Cardiac fibroblast (primary cell): ENCODE measurements at regions not wholly inside any gene's neighbourhood (a gene's known extent, or its start where the extent isn't known, plus 50 kb on each side); places are given as distances from the start of the nearest gene placed in this dataset.

Experiments
- DNase-seq, 2 donors: peaks; one replicate each; pipeline versions ENCODE4 v3.0.0 to v3.0.0-alpha.2; 2010; ENCODE audit warnings: low read depth in 2 of 2
- H3K4me3 ChIP-seq, 2 donors: replicated peaks in 1 of 2; 1 replicate in 1 of 2; 2 replicates in 1 of 2; pipeline ENCODE4 v1.5.1; 2011; ENCODE audit warnings: low read depth in 2 of 2, low read length in 2 of 2, mild to moderate bottlenecking in 2 of 2, moderate library complexity in 1 of 2
- TF ChIP-seq, protein P1 (sequence below): IDR thresholded peaks from one replicate; pipeline ENCODE4 v1.5.1; 2011; ENCODE audit warnings: low read depth, mild to moderate bottlenecking, low read length, inconsistent platforms

- DNase-seq, result no peak
- TF ChIP-seq, protein P1, sequence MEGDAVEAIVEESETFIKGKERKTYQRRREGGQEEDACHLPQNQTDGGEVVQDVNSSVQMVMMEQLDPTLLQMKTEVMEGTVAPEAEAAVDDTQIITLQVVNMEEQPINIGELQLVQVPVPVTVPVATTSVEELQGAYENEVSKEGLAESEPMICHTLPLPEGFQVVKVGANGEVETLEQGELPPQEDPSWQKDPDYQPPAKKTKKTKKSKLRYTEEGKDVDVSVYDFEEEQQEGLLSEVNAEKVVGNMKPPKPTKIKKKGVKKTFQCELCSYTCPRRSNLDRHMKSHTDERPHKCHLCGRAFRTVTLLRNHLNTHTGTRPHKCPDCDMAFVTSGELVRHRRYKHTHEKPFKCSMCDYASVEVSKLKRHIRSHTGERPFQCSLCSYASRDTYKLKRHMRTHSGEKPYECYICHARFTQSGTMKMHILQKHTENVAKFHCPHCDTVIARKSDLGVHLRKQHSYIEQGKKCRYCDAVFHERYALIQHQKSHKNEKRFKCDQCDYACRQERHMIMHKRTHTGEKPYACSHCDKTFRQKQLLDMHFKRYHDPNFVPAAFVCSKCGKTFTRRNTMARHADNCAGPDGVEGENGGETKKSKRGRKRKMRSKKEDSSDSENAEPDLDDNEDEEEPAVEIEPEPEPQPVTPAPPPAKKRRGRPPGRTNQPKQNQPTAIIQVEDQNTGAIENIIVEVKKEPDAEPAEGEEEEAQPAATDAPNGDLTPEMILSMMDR, result no peak
- H3K4me3 ChIP-seq, result no peak overlapping the region
These were observed 110.9 kb upstream of the C1orf174 start for GRCh38 chr1:4010814-4011605.

GRCh38 chr1:4016351-4017130, 116.5 kb upstream of the C1orf174 start:
- TF ChIP-seq, protein P1, result no peak
- DNase-seq, result no peak

DNA sequence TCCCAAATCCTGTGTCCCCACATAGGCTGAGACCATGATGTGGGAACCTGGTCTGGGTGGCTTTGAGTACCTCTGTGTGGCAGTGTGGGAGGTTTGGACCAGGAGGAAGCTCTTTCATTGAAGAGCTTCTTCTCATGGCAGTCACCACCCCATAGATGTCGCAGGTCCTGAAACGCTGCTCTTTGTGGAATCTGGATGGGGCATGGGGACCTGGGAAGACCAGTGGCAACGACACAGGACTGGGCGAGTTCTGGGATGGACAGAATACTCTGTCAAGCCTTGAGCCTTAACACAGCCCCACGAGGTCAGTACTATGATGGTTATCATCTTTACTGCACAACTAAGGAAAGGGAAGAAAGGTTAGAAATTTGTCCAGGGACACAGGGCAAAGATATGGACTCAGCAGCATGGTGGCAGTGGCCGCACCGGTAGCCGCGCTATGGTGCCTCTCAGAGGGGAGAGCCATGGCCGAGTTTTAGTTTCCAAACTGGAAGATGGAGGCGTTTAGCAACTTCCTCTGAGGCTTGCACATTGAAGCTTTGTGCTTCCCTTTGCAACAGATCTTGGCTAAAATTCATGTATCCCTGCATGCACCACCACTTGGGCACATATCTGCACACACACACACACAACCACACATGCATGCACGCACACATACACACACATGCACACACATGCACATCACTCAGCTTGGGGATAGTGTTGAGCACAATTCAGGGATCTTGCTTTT, 117.7 kb upstream of the C1orf174 start:
- no peak for DNase-seq
- TF ChIP-seq, protein P1, result no peak
- H3K4me3 ChIP-seq, result no peak overlapping the region

More at GRCh38 chr1:4016351-4017130, 116.5 kb upstream of the C1orf174 start:
- H3K4me3 ChIP-seq, result no peak overlapping the region

DNA sequence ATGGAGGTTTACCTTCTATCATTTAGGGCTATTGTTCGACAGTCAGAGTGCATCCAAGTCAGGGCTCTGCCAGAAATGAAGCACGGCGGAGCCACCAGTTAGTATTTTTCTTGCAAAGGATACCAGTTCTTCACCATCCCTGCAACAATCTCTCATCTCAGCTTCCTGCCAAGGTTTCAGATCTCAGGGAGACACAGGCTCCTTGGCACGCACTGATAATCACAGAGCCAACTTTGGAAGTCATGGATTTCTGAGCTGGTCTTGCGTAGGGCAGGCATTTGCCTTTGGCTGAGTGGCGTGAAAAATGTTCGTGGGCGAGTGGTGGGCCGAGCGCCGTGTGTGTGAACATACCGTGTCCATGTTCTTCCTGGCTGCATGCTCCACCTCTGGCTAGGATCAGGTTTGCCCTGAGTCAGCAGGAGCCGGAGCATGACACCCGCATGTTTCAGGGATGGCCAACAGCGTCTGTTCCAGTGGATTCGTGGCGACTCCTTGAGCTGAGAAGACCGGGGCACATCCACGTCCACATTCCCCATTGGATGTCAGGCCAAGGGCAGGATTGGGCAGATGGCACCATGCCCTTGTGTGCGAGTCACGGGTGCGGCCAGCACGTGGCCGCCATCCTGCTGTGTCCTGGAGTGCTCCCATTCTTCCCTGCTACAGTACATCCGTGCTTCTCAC, 118.5 kb upstream of the C1orf174 start:
- H3K4me3 ChIP-seq, result no peak overlapping the region
- no peak for DNase-seq
- TF ChIP-seq, protein P1, result no peak

- TF ChIP-seq, protein P1, result no peak
- DNase-seq, result no peak
- H3K4me3 ChIP-seq, result no peak overlapping the region
These were observed 119.1 kb upstream of the C1orf174 start for GRCh38 chr1:4019147-4019521.

DNA sequence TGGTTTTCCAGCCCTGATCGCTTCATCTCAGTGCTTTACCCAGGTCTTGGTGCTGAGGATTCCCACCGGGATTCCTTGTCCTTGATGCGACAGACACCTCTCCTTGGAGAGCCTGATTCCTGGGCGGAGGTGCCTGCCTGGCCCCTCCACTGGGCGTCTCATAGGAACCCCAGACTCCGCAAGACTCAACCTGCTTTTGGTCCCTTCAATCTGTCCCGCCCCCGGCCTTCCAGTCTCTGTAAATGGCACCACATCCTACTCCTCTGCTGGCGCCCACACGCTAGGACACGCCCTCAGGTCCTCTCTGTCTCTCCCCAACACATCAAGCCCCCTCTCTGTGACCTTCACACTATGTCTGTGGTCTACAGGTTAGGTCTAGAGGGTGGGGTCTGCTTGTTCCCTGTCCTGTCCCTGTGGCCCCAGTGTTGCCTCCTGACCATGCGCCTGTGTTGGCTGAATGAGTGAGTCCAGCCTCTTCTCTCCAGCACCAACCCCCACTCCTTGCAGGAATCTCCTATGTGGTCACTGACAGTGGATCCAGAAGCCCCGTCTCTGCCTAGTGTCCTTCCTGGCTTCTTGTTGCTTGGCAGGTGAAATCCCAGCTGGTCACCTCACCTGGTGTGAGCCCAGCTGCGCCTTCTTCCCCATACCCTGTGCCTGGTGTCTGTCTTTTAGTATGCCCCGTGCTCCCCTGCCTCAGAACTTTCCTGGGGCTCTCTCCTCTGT, 119.7 kb upstream of the C1orf174 start:
- DNase-seq, result no peak
- TF ChIP-seq, protein P1, result no peak

More for the DNA sequence above, 119.7 kb upstream of the C1orf174 start:
- no peak overlapping the region for H3K4me3 ChIP-seq
